Activated naive CD4-positive, alpha-beta T cell (primary cell): ENCODE measurements at regions not wholly inside any gene's neighbourhood (a gene's known extent, or its start where the extent isn't known, plus 50 kb on each side); places are given as distances from the start of the nearest gene placed in this dataset.
"Not testable (repeated sequence)": the region's sequence is repeated elsewhere in the genome, so short reads cannot be mapped to it uniquely, and the experiment has no call there.

Source experiments
- DNase-seq, 4 experiments: peaks; one replicate each; lab custom pipeline; 2025; lab: John Stamatoyannopoulos, UW

DNA sequence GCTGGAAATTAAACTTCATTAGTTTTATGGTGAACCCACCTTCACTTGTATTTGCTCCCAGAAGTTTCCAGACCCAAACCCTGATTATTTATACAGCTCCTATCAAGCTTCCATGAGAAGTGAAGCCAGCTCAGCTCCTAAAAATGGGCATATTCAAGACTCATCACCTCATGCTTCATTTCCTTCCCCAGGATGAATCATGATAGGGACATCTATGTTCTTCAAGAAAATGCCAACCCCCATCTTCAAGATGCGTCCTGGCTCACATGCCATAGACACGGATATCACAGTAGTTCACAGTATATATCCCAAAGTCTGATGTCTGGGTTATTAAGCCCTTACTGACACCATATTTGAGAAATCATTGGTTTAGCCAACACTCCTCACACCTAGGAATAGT is 217.6 kb downstream of the NPR3 start:
- no peak for DNase-seq

DNA sequence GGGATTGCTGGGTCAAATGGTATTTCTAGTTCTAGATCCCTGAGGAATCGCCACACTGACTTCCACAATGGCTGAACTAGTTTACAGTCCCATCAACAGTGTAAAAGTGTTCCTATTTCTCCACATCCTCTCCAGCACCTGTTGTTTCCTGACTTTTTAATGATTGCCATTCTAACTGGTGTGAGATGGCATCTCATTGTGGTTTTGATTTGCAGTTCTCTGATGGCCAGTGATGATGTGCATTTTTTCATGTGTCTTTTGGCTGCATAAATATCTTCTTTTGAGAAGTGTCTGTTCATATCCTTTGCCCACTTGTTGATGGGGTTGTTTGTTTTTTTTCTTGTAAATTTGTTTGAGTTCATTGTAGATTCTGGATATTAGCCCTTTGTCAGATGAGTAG is 220.3 kb downstream of the NPR3 start:
- DNase-seq = not testable (repeated sequence)

GRCh38 chr5:32932241-32932935 is 221.3 kb downstream of the NPR3 start:
- DNase-seq = no peak

DNA sequence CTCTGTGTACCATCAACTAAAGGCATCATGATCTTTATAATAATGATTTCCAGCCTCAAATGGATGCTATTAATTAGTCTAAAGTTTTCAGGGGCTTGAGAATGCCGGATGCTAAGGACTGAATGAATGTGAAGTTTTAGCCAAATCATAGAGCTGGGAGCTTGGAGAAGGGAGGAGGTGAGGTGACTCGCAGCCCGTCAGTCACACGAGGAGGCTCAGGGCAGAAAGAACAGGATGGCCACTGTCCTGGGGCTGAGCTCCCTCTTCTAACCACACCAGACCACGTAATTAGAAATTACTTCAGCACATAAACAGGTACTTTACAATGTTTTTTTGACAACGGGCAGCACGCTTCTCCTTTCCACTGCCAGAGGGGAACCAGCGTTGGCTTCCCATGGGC is 222.6 kb downstream of the NPR3 start:
- DNase-seq = no peak

- DNase-seq = no peak
These were observed 223.4 kb downstream of the NPR3 start for GRCh38 chr5:32934529-32934928.

DNA sequence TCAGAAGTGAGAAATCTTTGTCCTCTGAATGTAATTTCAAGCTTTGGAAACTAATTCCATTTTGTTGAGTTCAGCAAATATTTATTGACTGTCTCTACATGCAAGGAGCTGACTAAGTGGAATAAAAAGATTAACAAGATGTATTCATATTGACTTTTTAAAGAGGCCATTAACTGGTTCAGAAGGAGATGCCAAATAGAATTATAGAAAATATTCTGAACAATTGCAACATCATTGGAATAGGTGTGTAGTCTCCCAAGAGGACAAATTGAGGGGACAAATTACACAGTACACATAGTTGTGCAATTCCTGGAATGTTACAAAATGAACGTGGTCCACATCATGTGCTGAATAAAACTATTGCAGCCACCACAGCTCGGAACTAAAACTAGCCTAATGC is 224.2 kb downstream of the NPR3 start:
- no peak for DNase-seq

GRCh38 chr5:32936329-32936728 is 225.2 kb downstream of the NPR3 start:
- no peak for DNase-seq

- DNase-seq = no peak
These were observed 231.3 kb downstream of the NPR3 start for GRCh38 chr5:32942225-32942989.

- DNase-seq = no peak
These were observed 238.3 kb downstream of the NPR3 start for GRCh38 chr5:32949286-32949970.

DNA sequence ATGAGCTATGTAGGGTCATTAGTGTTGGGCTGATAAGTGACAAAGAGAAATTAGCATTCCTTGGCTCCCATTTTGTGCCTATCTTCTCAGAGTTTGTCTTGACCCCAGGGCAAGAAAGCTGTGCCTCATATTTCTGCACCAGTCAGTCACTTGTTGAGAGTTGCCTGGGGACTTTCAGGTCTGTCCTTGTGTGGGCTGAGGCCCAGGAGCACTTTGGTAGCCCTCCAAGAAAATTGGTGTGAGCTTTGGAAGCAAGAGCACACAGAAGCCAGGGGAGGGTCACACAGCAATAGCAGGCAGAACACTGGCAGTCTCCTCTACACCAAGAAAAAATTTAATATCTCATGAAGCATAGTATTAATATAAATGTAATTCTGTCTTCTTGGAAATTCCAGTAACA is 239.9 kb downstream of the NPR3 start:
- DNase-seq = no peak

- no peak for DNase-seq
These were observed 240.8 kb downstream of the NPR3 start for GRCh38 chr5:32951878-32952277.

- not testable (repeated sequence) for DNase-seq
These were observed 241.3 kb downstream of the NPR3 start for GRCh38 chr5:32952421-32952820.

GRCh38 chr5:32953694-32954093 is 242.6 kb downstream of the NPR3 start:
- no peak for DNase-seq

- DNase-seq = no peak
These were observed 244.7 kb downstream of the NPR3 start for GRCh38 chr5:32955814-32956213.

DNA sequence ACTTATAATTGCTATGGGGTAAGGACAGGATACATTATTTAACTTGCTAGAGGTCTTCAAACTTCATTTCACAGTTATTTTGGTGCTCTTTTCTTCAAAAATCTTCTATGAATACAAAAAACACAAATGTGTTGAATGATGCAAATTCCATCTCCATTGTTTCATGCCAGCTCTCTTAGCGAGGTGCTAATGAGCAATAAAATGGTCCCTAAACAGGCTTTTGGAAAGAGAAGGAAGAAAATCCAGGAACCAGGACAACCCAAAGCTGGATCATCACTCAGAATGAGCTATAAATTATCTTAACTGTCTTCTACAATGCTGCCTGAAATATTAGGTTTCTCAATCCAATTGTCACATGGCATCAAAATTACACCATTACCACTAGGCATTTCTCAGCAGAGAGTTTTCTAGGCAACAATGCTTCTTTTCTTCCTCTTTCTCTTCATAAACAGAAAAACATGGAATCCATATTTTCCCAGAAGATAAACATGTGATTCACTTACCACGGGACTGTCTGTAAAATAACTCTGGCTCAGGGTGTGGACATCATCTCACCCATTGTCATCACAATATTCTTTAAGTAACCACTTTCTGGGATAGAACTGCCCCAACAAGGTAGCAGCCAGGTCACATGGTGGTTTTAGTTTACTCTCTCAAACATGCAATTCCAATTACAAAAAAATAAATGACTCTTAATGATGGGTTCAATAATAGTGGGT is 249.4 kb downstream of the NPR3 start:
- no peak for DNase-seq

- no peak for DNase-seq
These were observed 249.9 kb downstream of the NPR3 start for GRCh38 chr5:32961059-32961415.

DNA sequence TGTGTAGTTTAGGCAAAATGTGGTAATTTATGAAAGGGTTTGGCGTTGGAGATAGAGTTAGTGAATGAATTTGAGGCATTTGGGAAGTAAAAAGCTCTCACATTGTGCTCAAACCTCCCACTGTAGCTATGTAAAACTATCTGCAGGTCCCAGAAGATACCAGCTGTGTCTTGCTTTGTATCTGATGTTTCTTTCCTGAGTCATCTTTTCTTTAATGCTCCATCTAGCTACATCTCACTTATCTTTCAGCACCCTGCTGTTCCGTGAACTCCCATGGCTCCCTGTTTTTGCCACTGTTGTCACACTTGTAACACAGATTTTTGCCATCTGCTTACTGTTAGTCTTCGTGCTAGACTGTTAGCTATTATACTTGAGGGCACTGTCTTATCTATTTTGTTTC is 253.1 kb downstream of the NPR3 start:
- DNase-seq = no peak

DNA sequence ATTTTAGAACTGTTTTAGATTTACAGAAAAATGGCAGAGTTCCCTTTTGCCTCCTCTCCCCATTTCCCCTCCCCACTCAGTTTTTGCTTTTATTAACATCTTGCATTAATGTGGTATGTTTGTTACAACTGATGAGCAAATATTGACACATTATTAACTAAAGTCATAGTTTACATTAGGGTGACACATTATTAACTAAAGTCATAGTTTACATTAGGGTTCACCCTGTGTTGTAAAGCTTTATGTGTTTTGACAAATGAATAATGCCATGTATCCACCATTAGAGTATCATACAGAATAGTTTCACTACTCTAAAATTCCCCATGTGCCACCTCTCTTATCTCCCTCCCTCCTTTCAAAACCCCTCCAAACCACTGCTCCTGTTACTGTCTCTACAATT is 262.5 kb downstream of the NPR3 start:
- DNase-seq = no peak

GRCh38 chr5:32975656-32976375 is 264.7 kb downstream of the NPR3 start:
- no peak for DNase-seq

DNA sequence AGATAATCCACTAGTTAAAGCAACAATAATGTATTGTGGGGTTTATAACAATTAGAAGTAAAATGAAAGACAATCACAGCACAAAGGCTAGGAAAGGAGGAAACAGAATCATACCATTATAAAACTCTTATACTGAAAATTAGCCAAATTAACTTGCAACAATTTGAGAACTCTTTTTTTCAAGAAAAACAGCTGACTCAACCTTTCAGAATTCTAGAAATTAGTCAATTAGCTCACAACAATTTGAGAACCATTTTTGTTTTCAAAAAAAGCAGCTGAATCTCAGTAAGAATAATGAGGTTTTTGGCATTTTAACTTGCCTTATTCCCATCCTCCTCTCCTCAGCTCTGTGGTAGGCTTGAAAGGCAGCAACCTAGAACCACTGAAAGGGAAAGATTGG is 269.9 kb downstream of the NPR3 start:
- no peak for DNase-seq

DNA sequence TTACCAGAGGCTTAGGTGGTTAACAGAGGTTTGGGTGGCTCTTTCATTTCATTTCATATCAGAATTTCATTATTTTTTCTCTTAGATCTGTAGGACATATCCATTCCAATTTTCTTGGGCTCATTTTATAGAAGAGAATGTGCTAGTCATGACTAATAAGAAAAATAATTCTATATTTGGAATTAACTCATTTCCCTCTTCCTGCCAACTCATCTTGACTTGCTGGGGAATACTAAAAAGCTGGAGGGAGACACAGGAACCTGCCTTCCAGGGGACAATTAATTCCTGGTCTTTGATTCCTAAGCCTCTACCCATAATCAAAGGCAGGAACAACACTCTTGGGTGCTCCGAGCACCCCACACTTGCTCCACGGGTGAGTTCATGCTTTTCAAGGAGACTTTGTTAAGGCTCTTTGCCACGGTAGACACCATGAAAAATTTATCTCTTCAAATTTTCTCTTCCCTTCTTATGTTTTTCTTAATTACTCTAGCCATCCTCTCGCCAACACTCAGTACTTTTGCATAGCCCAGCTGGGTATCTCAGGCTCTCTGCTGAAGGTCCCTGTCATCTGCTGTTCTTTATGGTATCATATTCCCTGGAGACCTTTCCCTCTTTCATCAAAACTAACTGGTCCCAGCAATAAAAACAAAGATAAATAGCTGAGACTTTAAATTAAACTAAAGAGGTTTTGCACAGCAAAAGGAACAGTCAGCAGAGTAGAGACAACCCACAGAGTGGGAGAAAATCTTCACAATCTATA is 273.9 kb downstream of the NPR3 start:
- no peak for DNase-seq
